ENCODE measurements at regions not wholly inside any gene's neighbourhood (a gene's known extent, or its start where the extent isn't known, plus 50 kb on each side); places are given as distances from the start of the nearest gene placed in this dataset.

DNA sequence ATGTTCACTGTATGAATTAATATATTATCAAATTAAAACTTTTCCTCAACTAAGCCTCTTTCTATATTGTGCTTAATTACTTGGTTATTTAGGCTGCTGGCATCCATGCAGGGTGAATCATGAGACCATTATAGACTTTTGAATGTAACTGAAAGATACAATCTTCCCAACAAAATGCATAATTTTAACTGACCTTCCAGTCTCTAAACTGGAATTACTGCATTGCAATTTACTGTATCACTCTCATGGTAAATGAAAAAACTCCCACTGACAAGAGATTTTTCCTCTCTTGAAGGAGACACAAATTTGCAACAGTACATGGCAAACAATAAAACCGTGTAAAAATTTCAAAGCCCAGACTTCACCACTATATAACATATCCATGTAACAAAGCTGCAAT is 349.5 kb downstream of the DRD1 start:
- TF ChIP-seq, protein P1, sequence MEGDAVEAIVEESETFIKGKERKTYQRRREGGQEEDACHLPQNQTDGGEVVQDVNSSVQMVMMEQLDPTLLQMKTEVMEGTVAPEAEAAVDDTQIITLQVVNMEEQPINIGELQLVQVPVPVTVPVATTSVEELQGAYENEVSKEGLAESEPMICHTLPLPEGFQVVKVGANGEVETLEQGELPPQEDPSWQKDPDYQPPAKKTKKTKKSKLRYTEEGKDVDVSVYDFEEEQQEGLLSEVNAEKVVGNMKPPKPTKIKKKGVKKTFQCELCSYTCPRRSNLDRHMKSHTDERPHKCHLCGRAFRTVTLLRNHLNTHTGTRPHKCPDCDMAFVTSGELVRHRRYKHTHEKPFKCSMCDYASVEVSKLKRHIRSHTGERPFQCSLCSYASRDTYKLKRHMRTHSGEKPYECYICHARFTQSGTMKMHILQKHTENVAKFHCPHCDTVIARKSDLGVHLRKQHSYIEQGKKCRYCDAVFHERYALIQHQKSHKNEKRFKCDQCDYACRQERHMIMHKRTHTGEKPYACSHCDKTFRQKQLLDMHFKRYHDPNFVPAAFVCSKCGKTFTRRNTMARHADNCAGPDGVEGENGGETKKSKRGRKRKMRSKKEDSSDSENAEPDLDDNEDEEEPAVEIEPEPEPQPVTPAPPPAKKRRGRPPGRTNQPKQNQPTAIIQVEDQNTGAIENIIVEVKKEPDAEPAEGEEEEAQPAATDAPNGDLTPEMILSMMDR (IDR thresholded peaks at IDR 0.05; ENCODE audit: low read depth, low read length): no peak
- TF ChIP-seq POLR2A (IDR thresholded peaks at IDR 0.05; ENCODE audit: extremely low read depth, insufficient read length) (no peak), MYC (IDR thresholded peaks at IDR 0.05; ENCODE audit: low read depth, low read length) (no peak)

Data from NB4 (cell line).